GM12874 (cell line): ENCODE measurements at regions not wholly inside any gene's neighbourhood (a gene's known extent, or its start where the extent isn't known, plus 50 kb on each side); places are given as distances from the start of the nearest gene placed in this dataset.

Source experiments
- TF ChIP-seq, protein P1 (sequence below): IDR thresholded peaks from 2 replicates; pipeline ENCODE4 v1.5.1; 2011; ENCODE audit warnings: low read depth, mild to moderate bottlenecking, control low read depth, low read length, moderate library complexity; ENCODE audit not compliant: insufficient read depth

DNA sequence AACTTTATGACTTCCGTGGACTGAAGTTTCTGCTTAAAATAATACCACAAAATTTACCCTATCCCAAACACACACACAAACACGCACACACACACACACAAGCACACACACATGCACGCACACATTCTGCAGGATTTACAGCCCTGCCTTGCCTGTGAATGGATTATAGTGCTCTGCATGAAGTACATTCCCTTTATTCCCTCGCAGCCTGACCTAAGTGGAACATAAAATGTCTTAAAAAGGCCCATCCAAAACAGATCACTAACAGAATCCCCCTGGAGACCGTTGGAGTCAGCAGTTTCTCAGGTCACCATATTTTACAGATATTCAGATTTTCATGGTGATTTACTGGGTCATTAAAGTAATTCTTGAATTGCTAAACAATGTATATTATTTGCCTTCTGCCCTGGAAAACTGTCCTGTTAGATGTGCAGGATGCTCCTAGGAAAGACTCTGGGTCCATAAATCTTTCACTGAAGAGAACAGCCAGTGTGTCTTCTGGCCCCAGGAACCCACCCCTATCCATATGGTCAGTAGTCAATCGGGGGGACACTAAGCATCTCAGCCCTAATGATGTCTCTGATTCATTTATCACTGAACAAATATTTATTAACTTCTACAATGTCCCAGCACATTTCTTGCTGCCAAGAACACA, 587.7 kb upstream of the BOD1L1 start:
- TF ChIP-seq, protein P1, sequence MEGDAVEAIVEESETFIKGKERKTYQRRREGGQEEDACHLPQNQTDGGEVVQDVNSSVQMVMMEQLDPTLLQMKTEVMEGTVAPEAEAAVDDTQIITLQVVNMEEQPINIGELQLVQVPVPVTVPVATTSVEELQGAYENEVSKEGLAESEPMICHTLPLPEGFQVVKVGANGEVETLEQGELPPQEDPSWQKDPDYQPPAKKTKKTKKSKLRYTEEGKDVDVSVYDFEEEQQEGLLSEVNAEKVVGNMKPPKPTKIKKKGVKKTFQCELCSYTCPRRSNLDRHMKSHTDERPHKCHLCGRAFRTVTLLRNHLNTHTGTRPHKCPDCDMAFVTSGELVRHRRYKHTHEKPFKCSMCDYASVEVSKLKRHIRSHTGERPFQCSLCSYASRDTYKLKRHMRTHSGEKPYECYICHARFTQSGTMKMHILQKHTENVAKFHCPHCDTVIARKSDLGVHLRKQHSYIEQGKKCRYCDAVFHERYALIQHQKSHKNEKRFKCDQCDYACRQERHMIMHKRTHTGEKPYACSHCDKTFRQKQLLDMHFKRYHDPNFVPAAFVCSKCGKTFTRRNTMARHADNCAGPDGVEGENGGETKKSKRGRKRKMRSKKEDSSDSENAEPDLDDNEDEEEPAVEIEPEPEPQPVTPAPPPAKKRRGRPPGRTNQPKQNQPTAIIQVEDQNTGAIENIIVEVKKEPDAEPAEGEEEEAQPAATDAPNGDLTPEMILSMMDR: no peak

DNA sequence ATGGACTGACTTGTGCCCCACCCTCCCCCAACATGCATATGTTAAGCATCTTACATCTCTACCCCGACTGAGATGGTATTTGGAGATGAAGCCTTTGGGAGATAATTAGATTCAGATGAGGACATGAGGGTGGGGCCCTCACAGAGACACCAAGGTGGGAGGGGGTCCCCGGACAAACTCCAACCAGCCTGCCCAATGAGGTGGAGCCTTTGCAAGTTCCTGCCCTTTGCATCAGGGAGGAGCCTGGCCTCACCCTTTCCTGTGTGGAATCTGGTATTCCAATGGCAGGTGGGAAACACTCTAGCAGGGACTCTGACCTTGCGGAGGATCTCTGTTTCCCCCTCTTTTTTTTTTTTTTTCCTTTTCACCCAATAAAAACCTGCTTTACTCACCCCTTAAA, 589.9 kb upstream of the BOD1L1 start:
- TF ChIP-seq, protein P1: no peak

DNA sequence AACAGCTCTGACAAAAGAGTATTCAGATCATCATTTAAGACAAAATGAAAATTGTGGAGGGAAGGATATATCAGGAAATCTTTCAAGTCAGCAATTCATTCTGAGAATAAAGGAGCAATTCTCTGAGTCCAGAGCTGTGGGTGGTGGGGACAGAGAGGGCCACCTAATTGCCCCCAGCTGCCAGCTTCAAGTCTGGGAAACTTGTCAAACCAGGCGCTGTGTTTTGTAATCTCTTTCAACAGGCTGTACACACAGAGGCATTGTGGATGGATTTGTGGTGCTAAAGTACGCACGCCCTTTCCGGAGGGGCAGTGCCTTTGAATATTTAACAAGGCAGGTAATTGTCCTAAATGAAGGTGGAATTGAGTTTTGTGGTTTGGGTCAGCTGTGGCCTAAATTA, 591.1 kb upstream of the BOD1L1 start:
- TF ChIP-seq, protein P1: no peak

DNA sequence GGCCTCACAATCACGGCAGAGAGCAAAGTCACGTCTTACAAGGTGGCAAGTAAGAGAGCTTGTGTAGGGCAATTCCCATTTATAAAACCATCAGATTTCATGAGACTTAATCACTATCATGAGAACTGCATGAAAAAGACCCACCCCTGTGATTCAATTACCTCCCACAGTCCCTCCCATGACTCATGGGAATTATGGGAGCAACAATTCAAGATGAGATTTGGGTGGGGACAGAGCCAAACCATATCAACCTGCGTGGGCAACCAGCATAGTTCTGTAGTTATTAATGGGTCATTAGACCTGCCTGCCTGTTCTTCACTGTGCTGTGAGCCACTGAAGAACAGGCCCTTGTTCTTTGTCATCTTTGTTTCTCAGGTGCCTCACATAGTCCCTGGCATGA, 593.7 kb upstream of the BOD1L1 start:
- TF ChIP-seq, protein P1: no peak

DNA sequence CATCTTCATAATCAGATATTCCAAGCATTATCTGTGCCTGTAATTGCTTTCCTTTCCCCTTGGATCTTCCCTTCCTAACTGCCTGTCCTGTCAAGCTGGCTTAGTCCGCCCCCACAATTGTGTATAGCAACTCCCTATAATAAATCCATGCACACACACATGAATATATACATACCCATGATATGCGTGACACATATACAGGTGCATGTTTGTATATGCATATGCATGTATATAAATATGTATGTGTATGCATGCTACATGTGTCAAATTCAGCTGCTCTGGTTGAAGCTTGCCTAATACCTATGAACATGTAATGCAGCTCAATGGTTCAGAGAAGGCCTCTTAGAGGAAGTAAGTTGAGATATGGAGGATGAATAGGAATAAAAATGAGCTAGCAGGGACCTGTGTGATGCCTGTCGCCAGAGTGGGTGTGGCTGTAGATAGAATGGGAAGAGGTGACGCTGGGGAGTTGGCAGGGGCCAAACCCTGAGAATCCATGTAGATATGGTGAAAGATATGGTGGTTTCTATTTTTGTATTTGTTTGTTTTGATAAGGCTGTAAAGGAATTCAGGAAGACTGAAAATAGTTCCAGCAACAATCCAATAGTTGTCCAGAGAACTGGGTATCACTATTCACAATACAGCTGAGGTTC, 595.0 kb upstream of the BOD1L1 start:
- TF ChIP-seq, protein P1: no peak

DNA sequence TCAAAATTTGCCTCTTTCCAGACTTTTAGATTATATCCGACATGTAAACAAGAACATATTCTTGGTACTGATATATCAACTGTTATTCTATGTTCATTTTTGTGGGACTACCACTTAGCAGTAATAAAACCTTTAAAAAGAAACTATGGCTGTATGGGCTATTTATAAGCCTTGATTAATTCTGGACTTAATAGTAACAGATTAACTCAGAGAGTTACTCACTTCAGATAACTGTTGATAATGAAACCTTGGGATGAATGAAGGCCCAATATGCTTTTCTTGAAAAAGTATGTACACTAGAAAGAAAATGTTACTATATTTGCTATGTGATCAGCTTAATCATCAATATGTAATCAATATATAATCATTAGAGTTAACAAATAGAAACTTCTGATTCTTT, 595.9 kb upstream of the BOD1L1 start:
- TF ChIP-seq, protein P1: no peak

DNA sequence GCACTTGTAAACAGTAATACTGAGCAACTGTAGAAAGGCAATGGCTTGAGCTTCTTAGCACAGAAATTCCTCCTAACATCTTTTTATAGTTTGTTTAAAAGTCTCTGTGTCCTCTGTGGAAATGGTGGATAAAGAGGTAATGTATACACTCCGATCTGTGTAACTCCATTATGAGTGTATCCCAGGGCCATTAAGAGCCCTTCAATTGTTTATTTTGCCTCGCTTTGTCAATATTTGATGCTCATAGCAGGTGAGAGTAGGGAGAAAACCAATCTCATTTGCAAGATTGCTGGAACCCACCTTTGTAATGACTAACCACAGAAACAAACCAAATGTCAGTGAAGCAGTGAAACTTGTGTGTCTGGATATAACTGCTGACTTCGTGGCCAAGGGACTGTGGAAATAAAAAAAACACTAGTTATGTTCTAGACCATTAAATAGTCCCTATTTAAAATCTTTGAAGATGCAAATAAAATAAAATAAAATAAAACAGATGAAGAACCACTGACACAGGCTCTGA, 598.2 kb upstream of the BOD1L1 start:
- TF ChIP-seq, protein P1: no peak
